CD4-positive, CD25-positive, alpha-beta regulatory T cell (primary cell): ENCODE measurements at regions not wholly inside any gene's neighbourhood (a gene's known extent, or its start where the extent isn't known, plus 50 kb on each side); places are given as distances from the start of the nearest gene placed in this dataset.

ENCODE experiments used
- ATAC-seq, 2 donors: fragments of 150-1000 bp; cut with Tn5 transposase; one replicate each; pipeline ENCODE4 v1.10.0; 2021; ENCODE audit warnings: low read depth in 2 of 2, moderate number of reproducible peaks in 2 of 2, moderate library complexity in 1 of 2
- DNase-seq, 3 donors: peaks; one replicate each; pipeline versions ENCODE4 v3.0.0 to v3.0.0-alpha.2; 2012 to 2022; ENCODE audit warnings: mixed read lengths in 1 of 3
- H3K27ac ChIP-seq: one replicate; pipeline ENCODE4 v1.7.0; 2013; ENCODE audit warnings: mild to moderate bottlenecking, low read length; ENCODE audit not compliant: insufficient read depth, poor library complexity, severe bottlenecking
- H3K27me3 ChIP-seq: one replicate; pipeline ENCODE4 v1.7.0; 2013; ENCODE audit warnings: low read length; ENCODE audit not compliant: control insufficient read depth, insufficient read depth
- H3K36me3 ChIP-seq: one replicate; pipeline ENCODE4 v1.7.0; 2013; ENCODE audit warnings: mild to moderate bottlenecking, low read length, moderate library complexity; ENCODE audit not compliant: control insufficient read depth, insufficient read depth
- H3K4me1 ChIP-seq: 2 replicates; pipeline ENCODE4 v1.7.0; 2013; ENCODE audit warnings: mild to moderate bottlenecking, low read length; ENCODE audit not compliant: insufficient read depth, control insufficient read depth, poor library complexity, severe bottlenecking
- H3K4me3 ChIP-seq: one replicate; pipeline ENCODE4 v1.7.0; 2013; ENCODE audit warnings: low read depth, mild to moderate bottlenecking, low read length, moderate library complexity
- H3K9me3 ChIP-seq, 2 experiments: 1 replicate in 1 of 2; 2 replicates in 1 of 2; pipeline ENCODE4 v1.7.0; 2013; ENCODE audit warnings: low read length in 2 of 2, mild to moderate bottlenecking in 1 of 2, moderate library complexity in 1 of 2; ENCODE audit not compliant: control insufficient read depth in 2 of 2
- H3K27ac Mint-ChIP-seq, 3 donors: one replicate each; pipeline ENCODE4 v1.8.0; 2020 to 2022; ENCODE audit warnings: mild to moderate bottlenecking in 3 of 3, mixed read lengths in 3 of 3, moderate library complexity in 2 of 3
- H3K27me3 Mint-ChIP-seq: one replicate; pipeline ENCODE4 v1.8.0; 2022; ENCODE audit warnings: mild to moderate bottlenecking, mixed read lengths
- H3K36me3 Mint-ChIP-seq: one replicate; pipeline ENCODE4 v1.8.0; 2020; ENCODE audit warnings: mixed read lengths
- H3K4me1 Mint-ChIP-seq, 4 donors: one replicate each; pipeline ENCODE4 v1.8.0; 2020 to 2022; ENCODE audit warnings: mixed read lengths in 4 of 4, mild to moderate bottlenecking in 1 of 4
- H3K4me3 Mint-ChIP-seq, 4 donors: one replicate each; pipeline ENCODE4 v1.8.0; 2020 to 2022; ENCODE audit warnings: mild to moderate bottlenecking in 4 of 4, mixed read lengths in 4 of 4, moderate library complexity in 3 of 4
- H3K9me3 Mint-ChIP-seq, 7 donors: one replicate each; pipeline ENCODE4 v1.8.0; 2020 to 2022; ENCODE audit warnings: mixed read lengths in 7 of 7, mild to moderate bottlenecking in 3 of 7, moderate library complexity in 2 of 7

DNA sequence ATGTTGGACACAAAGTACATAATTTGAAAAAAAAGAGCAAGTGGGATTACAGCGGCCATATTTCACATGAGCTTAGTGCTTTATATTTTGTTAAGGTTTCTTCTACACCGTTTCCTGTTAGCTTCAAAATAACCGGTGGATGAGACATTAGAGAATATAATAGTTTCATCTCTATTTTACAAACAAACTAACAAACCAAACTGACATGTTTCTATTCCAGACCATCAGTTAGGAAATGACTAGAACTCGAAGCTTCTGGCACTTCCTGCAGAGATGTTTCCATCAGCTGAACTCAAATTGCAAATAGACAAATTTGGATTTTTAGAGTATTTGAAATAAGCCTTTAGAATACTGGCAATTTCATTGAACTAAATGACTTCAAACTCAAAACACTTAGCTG is 86.5 kb downstream of the MTRR start:
- Histone ChIP-seq H3K9me3 (no peaks in the 10 kb centered on the region), H3K36me3 (no peaks in the 10 kb centered on the region), H3K27me3 (peaks cover 2% of the 10 kb centered on the region), H3K4me3 (no peak overlapping the region), H3K27ac (no peak overlapping the region), H3K4me1 (no peaks in the 10 kb centered on the region)
- Mint-ChIP-seq H3K36me3 (no peaks in the 10 kb centered on the region), H3K27ac (no peak overlapping the region), H3K4me1 (no peaks in the 10 kb centered on the region), H3K4me3 (no peak overlapping the region), H3K27me3 (no peaks in the 10 kb centered on the region), H3K9me3 (peaks cover 0 to 4% (median 0%) of the 10 kb centered on the region in 7 donors)
- DNase-seq = no peak
- ATAC-seq = no peak

DNA sequence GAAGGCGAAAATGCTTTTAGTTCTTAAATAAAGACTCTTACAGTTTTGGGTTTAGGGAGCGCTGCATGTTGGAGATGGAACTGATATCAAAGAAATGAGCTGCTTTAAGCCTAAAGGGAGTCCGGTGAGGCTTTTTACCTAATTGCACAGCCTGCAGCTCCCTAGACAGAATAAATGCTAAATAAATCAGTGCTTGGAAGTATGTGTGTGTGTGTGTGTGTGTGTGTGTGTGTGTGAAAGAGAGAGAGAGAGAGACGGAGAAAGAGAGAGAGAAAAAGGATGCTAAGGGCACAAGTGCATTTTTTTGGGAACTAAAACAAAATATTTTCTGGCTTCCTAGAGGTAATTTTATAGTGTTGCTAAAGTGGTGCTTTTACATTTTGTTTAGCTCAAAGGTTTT is 88.4 kb downstream of the MTRR start:
- no peaks in the 10 kb centered on the region for H3K4me1 Mint-ChIP-seq
- H3K27ac ChIP-seq = no peak overlapping the region
- peaks cover 0 to 5% (median 0%) of the 10 kb centered on the region in 7 donors for H3K9me3 Mint-ChIP-seq

DNA sequence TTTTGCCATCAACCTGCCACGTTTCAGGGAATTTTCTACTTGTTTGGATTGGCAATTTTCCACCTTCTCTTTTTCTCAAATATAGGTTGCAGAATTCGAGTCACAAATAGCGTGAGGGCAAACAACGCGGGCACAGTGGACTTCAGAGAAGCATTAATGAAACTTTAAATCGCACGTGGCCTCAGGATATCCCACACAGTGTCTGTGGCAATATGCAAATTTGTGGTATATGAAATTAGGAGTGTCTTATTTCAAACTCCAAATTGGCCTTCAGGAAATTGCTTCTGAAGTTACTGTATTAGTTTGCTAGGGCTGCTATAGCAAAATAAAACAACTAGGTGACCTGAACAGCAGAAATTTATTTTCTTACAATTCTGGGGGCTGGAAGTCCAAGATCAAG is 91.2 kb downstream of the MTRR start:
- Mint-ChIP-seq H3K27ac (no peak overlapping the region), H3K4me1 (no peaks in the 10 kb centered on the region), H3K4me3 (no peak overlapping the region), H3K27me3 (no peaks in the 10 kb centered on the region), H3K36me3 (no peaks in the 10 kb centered on the region), H3K9me3 (peaks cover 0 to 5% (median 0%) of the 10 kb centered on the region in 7 donors)
- H3K9me3 ChIP-seq = no peaks in the 10 kb centered on the region
- H3K27ac ChIP-seq = no peak overlapping the region
- no peak for ATAC-seq
- no peaks in the 10 kb centered on the region for H3K36me3 ChIP-seq
- no peaks in the 10 kb centered on the region for H3K4me1 ChIP-seq
- no peak overlapping the region for H3K4me3 ChIP-seq
- DNase-seq = no peak
- H3K27me3 ChIP-seq = no peaks in the 10 kb centered on the region

More for the DNA sequence above, 88.4 kb downstream of the MTRR start:
- no peaks in the 10 kb centered on the region for H3K36me3 ChIP-seq
- Mint-ChIP-seq H3K27me3 (no peaks in the 10 kb centered on the region), H3K27ac (peak overlapping the region in 1 of 3 donors; percentile 84), H3K36me3 (no peaks in the 10 kb centered on the region), H3K4me3 (no peak overlapping the region)
- H3K4me1 ChIP-seq = no peaks in the 10 kb centered on the region
- DNase-seq = no peak
- no peak for ATAC-seq
- H3K4me3 ChIP-seq = no peak overlapping the region
- peaks cover 2% of the 10 kb centered on the region for H3K27me3 ChIP-seq
- H3K9me3 ChIP-seq = no peaks in the 10 kb centered on the region

DNA sequence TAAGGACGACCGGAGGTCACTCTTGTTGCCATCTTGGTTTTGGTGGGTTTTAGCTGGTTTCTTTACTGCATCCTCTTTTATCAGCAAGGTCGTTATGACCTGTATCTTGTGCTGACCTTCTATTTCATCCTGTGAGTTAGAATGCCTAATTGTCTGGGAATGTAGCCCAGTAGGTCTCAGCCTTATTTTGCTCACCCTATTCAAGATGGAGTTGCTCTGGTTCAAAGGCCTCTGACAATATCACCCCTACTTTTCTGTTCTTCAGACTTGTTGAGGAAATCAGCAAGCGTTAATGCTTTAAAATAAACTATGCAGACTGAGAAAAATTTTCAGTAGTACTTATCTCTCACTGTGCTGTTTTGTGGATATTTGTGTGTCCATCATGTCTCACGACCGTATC is 92.6 kb downstream of the MTRR start:
- Mint-ChIP-seq H3K27ac (no peak overlapping the region), H3K4me3 (no peak overlapping the region), H3K9me3 (peaks cover 0 to 5% (median 0%) of the 10 kb centered on the region in 7 donors), H3K27me3 (no peaks in the 10 kb centered on the region), H3K4me1 (no peaks in the 10 kb centered on the region), H3K36me3 (no peaks in the 10 kb centered on the region)
- Histone ChIP-seq H3K4me1 (no peaks in the 10 kb centered on the region), H3K4me3 (no peak overlapping the region), H3K27ac (no peak overlapping the region), H3K9me3 (no peaks in the 10 kb centered on the region), H3K36me3 (no peaks in the 10 kb centered on the region), H3K27me3 (no peaks in the 10 kb centered on the region)
- ATAC-seq (no peak), DNase-seq (no peak)

DNA sequence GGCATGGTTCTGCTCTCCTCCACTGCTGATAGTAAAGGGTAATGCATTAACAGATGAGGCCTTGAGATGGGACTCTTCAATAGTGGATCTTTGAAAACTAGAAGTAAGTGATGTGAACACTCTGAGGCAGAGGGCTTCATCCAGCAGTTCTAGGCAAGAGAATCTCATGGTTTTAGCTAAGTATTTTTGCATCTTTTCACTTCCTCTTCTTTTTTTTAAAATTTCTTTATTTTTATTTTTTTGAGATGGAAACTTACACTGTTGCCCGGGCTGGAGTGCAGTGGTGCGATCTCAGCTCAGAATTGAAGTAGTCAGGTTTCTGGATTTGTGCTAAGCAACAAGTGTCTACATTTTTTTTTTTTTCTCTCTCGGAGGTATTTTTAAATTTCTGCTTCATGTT is 101.9 kb downstream of the MTRR start:
- Mint-ChIP-seq H3K27me3 (no peaks in the 10 kb centered on the region), H3K4me1 (no peaks in the 10 kb centered on the region), H3K9me3 (peaks cover 0 to 1% (median 0%) of the 10 kb centered on the region in 7 donors), H3K36me3 (no peaks in the 10 kb centered on the region), H3K4me3 (no peak overlapping the region), H3K27ac (no peak overlapping the region)
- Histone ChIP-seq H3K4me1 (no peaks in the 10 kb centered on the region), H3K27me3 (no peaks in the 10 kb centered on the region), H3K4me3 (no peak overlapping the region), H3K27ac (no peak overlapping the region), H3K9me3 (no peaks in the 10 kb centered on the region), H3K36me3 (no peaks in the 10 kb centered on the region)
- ATAC-seq (no peak), DNase-seq (no peak)

DNA sequence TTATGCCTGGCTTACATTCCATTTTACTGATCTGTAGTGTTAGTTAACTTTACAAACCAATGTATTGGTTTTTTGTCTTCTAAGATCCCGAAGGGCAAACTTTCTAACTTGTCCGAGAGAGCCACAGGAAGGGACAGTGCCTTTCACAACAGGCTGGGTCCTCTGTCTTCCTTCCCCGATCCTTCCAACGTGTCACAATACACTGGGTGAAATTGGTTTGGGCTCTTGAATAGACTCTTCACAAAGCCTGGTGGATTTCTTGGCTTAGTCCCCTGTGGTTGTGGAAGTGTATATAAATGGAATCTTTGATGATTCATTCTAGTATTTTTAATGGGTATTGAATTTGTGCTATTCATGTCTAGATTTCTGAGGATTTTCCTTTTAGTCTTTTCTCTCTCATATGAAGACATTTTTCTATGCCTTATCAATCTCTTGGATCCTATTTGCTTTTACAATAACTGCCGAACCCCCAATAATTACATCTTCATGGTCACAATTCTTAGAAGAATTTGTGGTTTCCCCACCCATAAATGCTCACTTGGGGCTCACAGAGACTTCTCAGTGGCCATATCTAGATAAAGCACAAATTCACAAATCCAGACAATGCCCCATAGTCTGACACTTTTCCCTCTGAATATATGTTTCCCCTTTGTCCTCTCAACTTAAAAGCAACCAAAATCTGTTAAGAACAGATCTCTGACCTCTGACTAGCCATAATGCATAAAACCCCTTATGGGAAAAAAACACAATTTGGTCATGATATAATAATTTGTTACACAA is 107.7 kb downstream of the MTRR start:
- DNase-seq (no peak), ATAC-seq (no peak)
- Mint-ChIP-seq H3K9me3 (peaks cover 0 to 3% (median 0%) of the 10 kb centered on the region in 7 donors), H3K27me3 (peaks cover 8% of the 10 kb centered on the region), H3K4me3 (no peak overlapping the region), H3K27ac (no peak overlapping the region), H3K4me1 (no peaks in the 10 kb centered on the region), H3K36me3 (no peaks in the 10 kb centered on the region)
- Histone ChIP-seq H3K27ac (no peak overlapping the region), H3K4me3 (no peak overlapping the region), H3K36me3 (no peaks in the 10 kb centered on the region), H3K27me3 (no peaks in the 10 kb centered on the region), H3K9me3 (no peaks in the 10 kb centered on the region), H3K4me1 (no peaks in the 10 kb centered on the region)

DNA sequence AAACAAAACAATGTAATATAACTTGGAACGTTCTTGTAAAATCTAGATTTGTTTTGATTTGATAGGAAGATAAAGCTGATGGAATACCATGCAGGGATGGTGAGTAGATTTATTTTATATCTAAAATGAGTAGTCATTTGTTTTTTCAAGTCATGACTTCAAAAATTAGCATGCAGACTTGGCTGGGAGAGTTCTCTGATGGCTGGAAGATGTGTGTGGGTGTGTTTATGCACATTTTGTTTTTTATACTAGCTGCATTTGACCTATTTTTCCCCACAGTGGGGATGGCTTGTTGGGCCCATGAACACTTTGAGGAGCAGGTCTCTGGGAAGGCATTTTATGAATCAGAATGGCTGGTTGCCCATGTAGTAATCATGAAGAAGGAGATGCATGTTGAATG is 109.2 kb downstream of the MTRR start:
- Histone ChIP-seq H3K4me3 (no peak overlapping the region), H3K27ac (no peak overlapping the region), H3K9me3 (no peaks in the 10 kb centered on the region), H3K27me3 (no peaks in the 10 kb centered on the region), H3K36me3 (no peaks in the 10 kb centered on the region), H3K4me1 (no peaks in the 10 kb centered on the region)
- ATAC-seq (no peak), DNase-seq (no peak)
- H3K4me3 Mint-ChIP-seq = no peak overlapping the region
- peaks cover 0 to 3% (median 0%) of the 10 kb centered on the region in 7 donors for H3K9me3 Mint-ChIP-seq
- peaks cover 8% of the 10 kb centered on the region for H3K27me3 Mint-ChIP-seq
- no peaks in the 10 kb centered on the region for H3K4me1 Mint-ChIP-seq
- no peak overlapping the region for H3K27ac Mint-ChIP-seq
- no peaks in the 10 kb centered on the region for H3K36me3 Mint-ChIP-seq

DNA sequence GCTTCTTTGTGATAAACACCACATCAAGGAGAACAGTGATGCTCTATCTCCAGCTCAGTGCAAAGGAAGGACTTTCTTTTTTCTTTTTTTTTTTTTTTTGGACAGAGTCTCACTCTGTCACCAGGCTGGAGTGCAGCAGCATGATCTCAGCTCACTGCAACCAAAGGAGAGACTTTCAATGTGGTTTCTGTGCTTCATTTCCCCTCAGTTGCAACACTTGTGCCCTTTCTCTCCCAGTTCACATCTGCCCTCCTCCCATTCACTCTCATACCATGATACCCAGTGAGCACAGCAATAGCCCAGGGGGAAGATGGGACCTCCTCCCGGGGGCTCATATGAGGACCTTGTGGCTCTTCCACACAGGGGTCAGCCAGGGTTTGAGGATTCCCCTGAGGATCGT is 110.0 kb downstream of the MTRR start:
- Mint-ChIP-seq H3K27me3 (peaks cover 8% of the 10 kb centered on the region), H3K4me3 (no peak overlapping the region), H3K4me1 (no peaks in the 10 kb centered on the region), H3K27ac (no peak overlapping the region), H3K9me3 (peaks cover 0 to 3% (median 0%) of the 10 kb centered on the region in 7 donors), H3K36me3 (no peaks in the 10 kb centered on the region)
- Histone ChIP-seq H3K4me1 (no peaks in the 10 kb centered on the region), H3K27ac (no peak overlapping the region), H3K4me3 (no peak overlapping the region), H3K36me3 (no peaks in the 10 kb centered on the region), H3K9me3 (no peaks in the 10 kb centered on the region), H3K27me3 (no peaks in the 10 kb centered on the region)
- ATAC-seq (no peak), DNase-seq (no peak)
